Esophagus muscularis mucosa (tissue), 4 donors: ENCODE measurements at regions not wholly inside any gene's neighbourhood (a gene's known extent, or its start where the extent isn't known, plus 50 kb on each side); places are given as distances from the start of the nearest gene placed in this dataset.

Experiments
- DNase-seq: peaks from one replicate; pipeline ENCODE4 v3.0.0-alpha.2; 2017; ENCODE audit errors: extremely low spot score
- H3K27ac ChIP-seq, 4 donors: fragments of 200-600 bp; sonication (generic); replicated peaks in 1 of 4; 1 replicate in 3 of 4; 2 replicates in 1 of 4; pipeline ENCODE4 v1.5.1; 2016 to 2019; ENCODE audit warnings: mild to moderate bottlenecking in 1 of 4
- H3K27me3 ChIP-seq, 4 donors: fragments of 200-600 bp; sonication (generic); one replicate each; pipeline versions ENCODE4 v1.5.1 to v1.6.0; 2016 to 2019
- H3K36me3 ChIP-seq, 4 donors: fragments of 200-600 bp; sonication (generic); one replicate each; pipeline ENCODE4 v1.5.1; 2016 to 2019
- H3K4me1 ChIP-seq, 4 donors: fragments of 200-600 bp; sonication (generic); one replicate each; pipeline ENCODE4 v1.5.1; 2016 to 2019
- H3K4me3 ChIP-seq, 4 donors: fragments of 200-600 bp; sonication (generic); 1 replicate in 2 of 4; 2 replicates in 2 of 4; pipeline ENCODE4 v1.5.1; 2016 to 2019; ENCODE audit warnings: mild to moderate bottlenecking in 4 of 4, moderate library complexity in 1 of 4
- H3K9me3 ChIP-seq, 4 donors: fragments of 200-600 bp; sonication (generic); 1 replicate in 3 of 4; 2 replicates in 1 of 4; pipeline ENCODE4 v1.5.1; 2016 to 2019
- EP300 ChIP-seq: sonication (generic); formaldehyde crosslinking; IDR thresholded peaks from one replicate; pipeline ENCODE4 v1.6.1; 2017; ENCODE audit warnings: antibody characterized with exemption
- POLR2A ChIP-seq: fragments of 450-650 bp; IDR thresholded peaks from one replicate; pipeline ENCODE4 v1.6.1; 2017; ENCODE audit warnings: antibody characterized with exemption, moderate library complexity, mild to moderate bottlenecking, low read depth
- POLR2AphosphoS5 ChIP-seq, 2 donors: sonication (generic); formaldehyde crosslinking; IDR thresholded peaks; one replicate each; pipeline ENCODE4 v1.6.1; 2017; ENCODE audit warnings: antibody characterized with exemption in 2 of 2
- WGBS: methylation state at CpG from one replicate; pipeline ENCODE4 v1.1.5; 2018; 5-methylcytosine and 5-hydroxymethylcytosine counted together
- intact Hi-C: fragments of 100-400 bp; cut with DNase I; formaldehyde crosslinking; loops from one replicate; pipeline ENCODE4 v1.15.1; 2023
- TF ChIP-seq, protein P1 (sequence below), 3 experiments: fragments of 200-600 bp in 2 of 3; fragments of 450-650 bp in 1 of 3; sonication (generic) in 2 of 3; IDR thresholded peaks; one replicate each; pipeline ENCODE4 v1.5.1; 2017 to 2019; ENCODE audit warnings: antibody characterized with exemption in 3 of 3, mild to moderate bottlenecking in 2 of 3, moderate library complexity in 1 of 3

DNA sequence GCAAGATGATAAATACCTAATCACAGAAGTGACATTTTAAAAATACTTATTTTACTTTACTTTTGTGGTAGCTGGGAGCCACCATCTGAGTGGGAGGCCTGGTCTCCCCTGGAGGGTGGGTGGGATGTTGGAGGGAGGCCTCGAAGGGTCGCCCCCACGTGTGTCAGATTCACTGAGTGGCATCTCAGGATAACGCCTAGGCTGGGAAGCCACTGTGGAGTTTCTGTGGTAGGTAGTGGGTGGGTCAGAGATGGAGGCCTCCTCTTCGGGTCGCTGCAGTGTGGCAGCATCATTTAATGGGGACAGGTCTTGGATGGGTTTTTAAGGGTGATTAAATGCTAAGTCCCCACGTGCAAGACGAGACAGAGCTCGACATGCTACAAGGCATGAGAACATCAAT, 1154.8 kb upstream of the CDH18 start:
- DNase-seq: no peak
- Histone ChIP-seq H3K27ac (no peak overlapping the region), H3K4me3 (no peak overlapping the region), H3K36me3 (no peaks in the 10 kb centered on the region), H3K4me1 (no peaks in the 10 kb centered on the region), H3K9me3 (no peaks in the 10 kb centered on the region), H3K27me3 (no peaks in the 10 kb centered on the region)
- intact Hi-C loops: no loop called here
- TF ChIP-seq, protein P1, sequence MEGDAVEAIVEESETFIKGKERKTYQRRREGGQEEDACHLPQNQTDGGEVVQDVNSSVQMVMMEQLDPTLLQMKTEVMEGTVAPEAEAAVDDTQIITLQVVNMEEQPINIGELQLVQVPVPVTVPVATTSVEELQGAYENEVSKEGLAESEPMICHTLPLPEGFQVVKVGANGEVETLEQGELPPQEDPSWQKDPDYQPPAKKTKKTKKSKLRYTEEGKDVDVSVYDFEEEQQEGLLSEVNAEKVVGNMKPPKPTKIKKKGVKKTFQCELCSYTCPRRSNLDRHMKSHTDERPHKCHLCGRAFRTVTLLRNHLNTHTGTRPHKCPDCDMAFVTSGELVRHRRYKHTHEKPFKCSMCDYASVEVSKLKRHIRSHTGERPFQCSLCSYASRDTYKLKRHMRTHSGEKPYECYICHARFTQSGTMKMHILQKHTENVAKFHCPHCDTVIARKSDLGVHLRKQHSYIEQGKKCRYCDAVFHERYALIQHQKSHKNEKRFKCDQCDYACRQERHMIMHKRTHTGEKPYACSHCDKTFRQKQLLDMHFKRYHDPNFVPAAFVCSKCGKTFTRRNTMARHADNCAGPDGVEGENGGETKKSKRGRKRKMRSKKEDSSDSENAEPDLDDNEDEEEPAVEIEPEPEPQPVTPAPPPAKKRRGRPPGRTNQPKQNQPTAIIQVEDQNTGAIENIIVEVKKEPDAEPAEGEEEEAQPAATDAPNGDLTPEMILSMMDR (IDR thresholded peaks at IDR 0.05): no peak
- no peak for TF ChIP-seq POLR2A
- TF ChIP-seq POLR2AphosphoS5 (IDR thresholded peaks at IDR 0.05): no peak
- no peak for TF ChIP-seq EP300
- WGBS: 86% methylated on average over 9 of the region's 9 CpGs

DNA sequence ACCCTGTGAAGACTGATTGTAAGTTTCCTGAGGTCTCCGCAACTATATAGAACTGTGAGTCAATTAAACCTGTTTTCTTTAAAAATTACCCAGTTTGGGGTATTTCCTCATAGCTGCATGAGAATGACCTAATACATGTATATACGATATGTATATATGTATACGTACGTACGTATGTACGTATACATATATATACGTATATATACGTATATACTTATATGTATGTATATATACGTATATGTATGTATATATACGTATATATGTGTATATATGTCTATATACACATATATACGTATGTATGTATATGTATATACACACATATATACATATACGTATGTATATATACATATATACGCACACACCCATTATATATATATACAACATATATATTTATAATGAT, 1153.0 kb upstream of the CDH18 start:
- intact Hi-C loops: no loop called here
- H3K9me3 ChIP-seq: no peaks in the 10 kb centered on the region
- TF ChIP-seq EP300: no peak
- TF ChIP-seq, protein P1 (IDR thresholded peaks at IDR 0.05): no peak
- TF ChIP-seq POLR2A: no peak
- TF ChIP-seq POLR2AphosphoS5 (IDR thresholded peaks at IDR 0.05): no peak
- no peaks in the 10 kb centered on the region for H3K36me3 ChIP-seq
- WGBS: 87% methylated on average over 13 of the region's 13 CpGs
- no peak for DNase-seq
- H3K4me1 ChIP-seq: no peaks in the 10 kb centered on the region
- no peak overlapping the region for H3K27ac ChIP-seq
- H3K27me3 ChIP-seq: no peaks in the 10 kb centered on the region
- H3K4me3 ChIP-seq: no peak overlapping the region

DNA sequence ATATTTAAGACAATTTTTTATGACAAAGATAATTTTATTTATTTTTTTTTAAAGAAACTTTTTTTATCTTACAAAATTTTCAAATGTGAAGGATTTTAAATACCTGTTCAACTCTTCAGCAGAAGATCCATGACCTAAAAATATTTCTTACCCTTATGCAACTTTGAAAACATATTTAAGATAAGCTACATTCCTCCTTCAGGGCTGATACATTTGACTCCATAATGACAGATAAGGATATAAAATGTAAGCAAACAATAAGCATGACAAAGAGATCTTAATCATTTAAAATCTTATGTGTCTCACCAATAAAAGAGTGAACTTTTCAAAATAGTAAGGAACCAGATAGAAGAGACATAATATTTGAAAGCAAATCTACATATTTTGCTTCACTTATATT, 1138.2 kb upstream of the CDH18 start:
- no peak for DNase-seq
- intact Hi-C loops: no loop called here
- Histone ChIP-seq H3K4me1 (no peaks in the 10 kb centered on the region), H3K9me3 (no peaks in the 10 kb centered on the region), H3K36me3 (no peaks in the 10 kb centered on the region), H3K27ac (no peak overlapping the region), H3K4me3 (no peak overlapping the region), H3K27me3 (no peaks in the 10 kb centered on the region)
- TF ChIP-seq POLR2AphosphoS5 (IDR thresholded peaks at IDR 0.05) (no peak), POLR2A (no peak), EP300 (no peak)
- TF ChIP-seq, protein P1 (IDR thresholded peaks at IDR 0.05): no peak

GRCh38 chr5:21125238-21125983, 1137.4 kb upstream of the CDH18 start:
- no peak overlapping the region for H3K27ac ChIP-seq
- intact Hi-C loops: no loop called here
- H3K4me3 ChIP-seq: no peak overlapping the region
- no peaks in the 10 kb centered on the region for H3K4me1 ChIP-seq
- no peaks in the 10 kb centered on the region for H3K9me3 ChIP-seq
- WGBS: 55% methylated on average over 3 of the region's 3 CpGs
- H3K36me3 ChIP-seq: no peaks in the 10 kb centered on the region
- no peaks in the 10 kb centered on the region for H3K27me3 ChIP-seq
- no peak for TF ChIP-seq EP300
- TF ChIP-seq POLR2AphosphoS5 (IDR thresholded peaks at IDR 0.05): no peak
- no peak for TF ChIP-seq POLR2A
- TF ChIP-seq, protein P1 (IDR thresholded peaks at IDR 0.05): no peak
- no peak for DNase-seq

GRCh38 chr5:21121213-21121612, 1133.2 kb upstream of the CDH18 start:
- H3K4me1 ChIP-seq: no peaks in the 10 kb centered on the region
- H3K9me3 ChIP-seq: no peaks in the 10 kb centered on the region
- TF ChIP-seq EP300 (no peak), POLR2AphosphoS5 (IDR thresholded peaks at IDR 0.05) (no peak), POLR2A (no peak)
- TF ChIP-seq, protein P1 (IDR thresholded peaks at IDR 0.05): no peak
- no peak overlapping the region for H3K27ac ChIP-seq
- H3K4me3 ChIP-seq: no peak overlapping the region
- H3K27me3 ChIP-seq: no peaks in the 10 kb centered on the region
- WGBS: 75% methylated on average over 1 of the region's 1 CpG
- intact Hi-C loops: no loop called here
- no peaks in the 10 kb centered on the region for H3K36me3 ChIP-seq
- DNase-seq: no peak
